ENCODE measurements at regions not wholly inside any gene's neighbourhood (a gene's known extent, or its start where the extent isn't known, plus 50 kb on each side); places are given as distances from the start of the nearest gene placed in this dataset.

DNA sequence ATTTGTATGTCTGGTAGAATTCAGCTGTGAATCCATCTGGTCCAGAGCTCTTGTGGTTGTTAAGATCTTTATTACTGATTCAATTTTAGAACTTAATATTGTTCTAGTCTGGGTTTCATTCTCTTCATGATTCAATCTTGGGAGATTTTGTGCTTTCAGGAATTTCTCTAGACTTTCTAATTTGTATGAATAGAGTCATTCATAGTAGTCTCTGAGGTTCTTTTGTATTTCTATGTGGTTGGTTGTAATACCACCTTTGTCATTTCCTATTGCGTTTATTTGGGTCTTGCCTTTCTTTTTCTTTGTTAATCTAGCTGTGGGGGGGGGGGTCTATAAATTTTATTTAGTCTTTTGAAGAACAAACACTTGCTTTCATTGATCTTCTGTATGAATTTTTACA is 824.8 kb upstream of the GALNTL6 start:
- no peak overlapping the region for H3K9ac ChIP-seq (replicated peaks in 1 of 4; ENCODE audit: extremely low read depth in 1 of 4, low read depth in 3 of 4, low read length in 3 of 4)
- no peak overlapping the region for H2BK120ac ChIP-seq (replicated peaks; ENCODE audit: low read depth, low read length)
- no peak overlapping the region for H3K4ac ChIP-seq (replicated peaks; ENCODE audit: insufficient read length, low read depth, low read length)
- H3K27me3 ChIP-seq (replicated peaks in 1 of 4; ENCODE audit: control insufficient read depth in 3 of 4, extremely low read depth in 1 of 4, insufficient read depth in 3 of 4, low read length in 3 of 4), result no peaks in the 10 kb centered on the region
- no peak overlapping the region for H4K91ac ChIP-seq (replicated peaks; ENCODE audit: insufficient read length, low read length)
- H3K18ac ChIP-seq (ENCODE audit: extremely low read depth, low read length), result no peak overlapping the region
- no peak overlapping the region for H3K4me2 ChIP-seq (ENCODE audit: insufficient read depth in 1 of 2, low read depth in 2 of 2, low read length in 2 of 2)
- TF ChIP-seq MAFK (IDR thresholded peaks at IDR 0.05; ENCODE audit: low read depth, low read length), result no peak
- TF ChIP-seq KDM5A (IDR thresholded peaks at IDR 0.05; ENCODE audit: low read length), result no peak
- TF ChIP-seq SIRT6 (IDR thresholded peaks at IDR 0.05; ENCODE audit: low read length), result no peak
- no peak for TF ChIP-seq TAF7 (optimal IDR thresholded peaks at IDR 0.05; ENCODE audit: borderline replicate concordance, low read depth, low read length)
- no peak for TF ChIP-seq CBX8 (IDR thresholded peaks at IDR 0.05; ENCODE audit: borderline replicate concordance, low read depth, low read length)
- no peak for TF ChIP-seq SP2 (IDR thresholded peaks at IDR 0.05; ENCODE audit: low read length)
- no peak for TF ChIP-seq SIN3A (conservative IDR thresholded peaks at IDR 0.05 in 1 of 2, IDR thresholded peaks at IDR 0.05 in 1 of 2; ENCODE audit: low read depth in 1 of 2, low read length in 2 of 2)
- TF ChIP-seq JUN (IDR thresholded peaks at IDR 0.05; ENCODE audit: low read depth, low read length), result no peak
- no peak for TF ChIP-seq SP4 (IDR thresholded peaks at IDR 0.05; ENCODE audit: low read length)
- no peak for TF ChIP-seq CHD2 (IDR thresholded peaks at IDR 0.05; ENCODE audit: low read length)
- no peak for TF ChIP-seq CHD1 (IDR thresholded peaks at IDR 0.05; ENCODE audit: low read depth, low read length)
- TF ChIP-seq BCL11A (IDR thresholded peaks at IDR 0.05; ENCODE audit: low read depth in 2 of 2, low read length in 2 of 2), result no peak
- TF ChIP-seq ZNF274 (IDR thresholded peaks at IDR 0.05; ENCODE audit: borderline replicate concordance, extremely low read depth, low read length), result no peak
- no peak for TF ChIP-seq FOSL1 (IDR thresholded peaks at IDR 0.05; ENCODE audit: insufficient read depth, low read depth, low read length)
- TF ChIP-seq SP1 (IDR thresholded peaks at IDR 0.05; ENCODE audit: low read depth, low read length), result no peak
- CTCF ChIA-PET (ENCODE audit: partially characterized antibody), result interaction anchor here (0.6 kb wide), 1 partner anchor 27 kb away, joined by 3 read pairs; no protein-coding TSS in a partner anchor
- H3K14ac ChIP-seq (ENCODE audit: insufficient read length), result no peak overlapping the region
- no peak overlapping the region for H4K8ac ChIP-seq (ENCODE audit: extremely low read depth, insufficient read depth, low read length)
- H3K27ac ChIP-seq (ENCODE audit: low read depth, low read length), result no peak overlapping the region
- no peaks in the 10 kb centered on the region for H3K23me2 ChIP-seq (ENCODE audit: low read depth, low read length)
- no peaks in the 10 kb centered on the region for H3K79me2 ChIP-seq (ENCODE audit: control insufficient read depth in 1 of 2, insufficient read depth in 2 of 2, low read length in 2 of 2)
- POLR2A ChIA-PET (ENCODE audit: partially characterized antibody), result no interaction called here
- peaks cover 0 to 3% of the 10 kb centered on the region in 2 experiments; a peak in 1 of 4 replicates for H3K9me3 ChIP-seq (ENCODE audit: insufficient read depth in 2 of 2, low read depth in 1 of 2, low read length in 1 of 2)
- no peak overlapping the region for H4K5ac ChIP-seq (ENCODE audit: insufficient read length, low read depth, low read length)
- H3K4me1 ChIP-seq (replicated peaks in 1 of 4; ENCODE audit: control insufficient read depth in 3 of 4, insufficient read depth in 4 of 4, low read length in 3 of 4), result no peaks in the 10 kb centered on the region
- H2BK15ac ChIP-seq (ENCODE audit: low read length), result no peak overlapping the region
- H3K4me3 ChIP-seq (ENCODE audit: extremely low read depth in 1 of 4, insufficient read depth in 2 of 4, low read depth in 3 of 4, low read length in 4 of 4), result no peak overlapping the region
- no peak overlapping the region for H2AFZ ChIP-seq (ENCODE audit: low read length)
- no peaks in the 10 kb centered on the region for H3K79me1 ChIP-seq (ENCODE audit: low read depth, low read length)
- no peak overlapping the region for H2BK12ac ChIP-seq (ENCODE audit: low read depth, low read length)
- DNase-seq (ENCODE audit: low read depth in 1 of 2, low spot score in 2 of 2) (no peak), FAIRE-seq (no peak)
- no peaks in the 10 kb centered on the region for H4K20me1 ChIP-seq (replicated peaks in 1 of 2; ENCODE audit: control insufficient read depth in 1 of 2, insufficient read depth in 2 of 2, low read length in 2 of 2)
- WGBS, 2 experiments (ENCODE audit: extremely low coverage in 1 of 2, insufficient coverage in 1 of 2, insufficient read length in 1 of 2, insufficient replicate concordance in 2 of 2, low coverage in 1 of 2, low lambda C conversion rate in 2 of 2, missing lambda C conversion rate in 1 of 2), result 90% methylated on average over 1 of the region's 1 CpG; no CpG with 5 or more reads in 1 of the 2 experiments
- no peak overlapping the region for H2AK5ac ChIP-seq (ENCODE audit: low read depth, low read length)
- no peak overlapping the region for H3K56ac ChIP-seq (replicated peaks; ENCODE audit: insufficient read length, low read depth, low read length)
- no peak overlapping the region for H3K23ac ChIP-seq (ENCODE audit: insufficient read length)
- no peak overlapping the region for H2BK20ac ChIP-seq (ENCODE audit: low read length)
- no peaks in the 10 kb centered on the region for H3K36me3 ChIP-seq (ENCODE audit: control insufficient read depth in 2 of 4, insufficient read depth in 4 of 4, low read length in 3 of 4)
- no peak overlapping the region for H2BK5ac ChIP-seq (ENCODE audit: low read depth, low read length)
